Neural cell (in vitro differentiated cells): ENCODE measurements at regions not wholly inside any gene's neighbourhood (a gene's known extent, or its start where the extent isn't known, plus 50 kb on each side); places are given as distances from the start of the nearest gene placed in this dataset.

ENCODE experiments used
- H2AFZ ChIP-seq: fragments of 200-600, 300-800 bp; sonication (generic), shearing (Covaris generic); 2 replicates; pipeline ENCODE4 v1.6.0; 2014; ENCODE audit warnings: low read depth, mild to moderate bottlenecking, antibody characterized with exemption, low read length, moderate library complexity
- H3F3A ChIP-seq: fragments of 200-600 bp; shearing (Covaris generic); 2 replicates; pipeline ENCODE4 v1.6.1; 2016; ENCODE audit warnings: mild to moderate bottlenecking, moderate library complexity, mixed read lengths, antibody characterized with exemption, low read length; ENCODE audit not compliant: insufficient read depth, poor library complexity, severe bottlenecking
- H3K27ac ChIP-seq: fragments of 200-600, 300-800 bp; sonication (generic), shearing (Covaris generic); 2 replicates; pipeline ENCODE4 v1.5.1; 2014; ENCODE audit warnings: mild to moderate bottlenecking, low read length, moderate library complexity
- H3K27me3 ChIP-seq: fragments of 300-800, 200-600 bp; sonication (generic), shearing (Covaris generic); 2 replicates; pipeline ENCODE4 v1.6.0; 2014; ENCODE audit warnings: mild to moderate bottlenecking, low read depth, low read length, moderate library complexity; ENCODE audit not compliant: insufficient read depth
- H3K36me3 ChIP-seq: fragments of 300-800, 200-600 bp; sonication (generic), shearing (Covaris generic); 2 replicates; pipeline ENCODE4 v1.5.1; 2014; ENCODE audit warnings: mild to moderate bottlenecking, antibody characterized with exemption, low read length, moderate library complexity; ENCODE audit not compliant: insufficient read depth
- H3K4me2 ChIP-seq: fragments of 300-800, 200-600 bp; sonication (generic), shearing (Covaris generic); 2 replicates; pipeline ENCODE4 v1.6.0; 2014; ENCODE audit warnings: mild to moderate bottlenecking, low read length
- H3K4me3 ChIP-seq: fragments of 300-800, 200-600 bp; sonication (generic), shearing (Covaris generic); 2 replicates; pipeline ENCODE4 v1.5.1; 2014; ENCODE audit warnings: mild to moderate bottlenecking, low read length, moderate library complexity
- H3K79me2 ChIP-seq: fragments of 200-600 bp; shearing (Covaris generic); replicated peaks from 2 replicates; pipeline ENCODE4 v1.6.0; 2014; ENCODE audit warnings: mild to moderate bottlenecking, low read length, moderate library complexity; ENCODE audit not compliant: insufficient read depth
- H3K9ac ChIP-seq: fragments of 300-800, 200-600 bp; sonication (generic), shearing (Covaris generic); 2 replicates; pipeline ENCODE4 v1.6.1; 2016; ENCODE audit warnings: mild to moderate bottlenecking, low read length, mixed read lengths
- H3K9me2 ChIP-seq: fragments of 200-600 bp; shearing (Covaris generic); 2 replicates; pipeline ENCODE4 v1.6.1; 2016; ENCODE audit warnings: mild to moderate bottlenecking, low read length, mixed read lengths; ENCODE audit not compliant: insufficient read depth
- H3K9me3 ChIP-seq: fragments of 200-600, 300-800 bp; sonication (generic), shearing (Covaris generic); 2 replicates; pipeline ENCODE4 v1.6.1; 2016; ENCODE audit warnings: mild to moderate bottlenecking, mixed run types, low read length, moderate library complexity, mixed read lengths
- H4K20me1 ChIP-seq: fragments of 200-600 bp; shearing (Covaris generic); 2 replicates; pipeline ENCODE4 v1.6.1; 2016; ENCODE audit warnings: mild to moderate bottlenecking, mixed run types; ENCODE audit not compliant: insufficient read depth
- CTCF ChIP-seq: fragments of 450-650 bp; IDR thresholded peaks from 2 replicates; pipeline ENCODE4 v1.5.1; 2014; ENCODE audit warnings: antibody characterized with exemption, mild to moderate bottlenecking, moderate library complexity; ENCODE audit not compliant: poor library complexity, severe bottlenecking
- EP300 ChIP-seq: fragments of 450-650 bp; conservative IDR thresholded peaks from 2 replicates; pipeline ENCODE4 v1.6.1; 2014; ENCODE audit warnings: antibody characterized with exemption, mild to moderate bottlenecking, moderate library complexity; ENCODE audit not compliant: poor library complexity, severe bottlenecking
- EZH2 ChIP-seq: fragments of 200-600, 300-800 bp; shearing (Covaris generic), sonication (generic); IDR thresholded peaks from 2 replicates; pipeline ENCODE4 v1.6.1; 2014; ENCODE audit warnings: antibody characterized with exemption, low read length, borderline replicate concordance, mild to moderate bottlenecking; ENCODE audit not compliant: insufficient read depth, poor library complexity, severe bottlenecking
- MXI1 ChIP-seq: fragments of 450-650 bp; conservative IDR thresholded peaks from 2 replicates; pipeline ENCODE4 v1.6.1; 2014; ENCODE audit warnings: antibody characterized with exemption, mild to moderate bottlenecking; ENCODE audit not compliant: poor library complexity, severe bottlenecking
- POLR2AphosphoS5 ChIP-seq: IDR thresholded peaks from 2 replicates; pipeline ENCODE4 v1.6.1; 2012
- RAD21 ChIP-seq: fragments of 450-650 bp; conservative IDR thresholded peaks from 2 replicates; pipeline ENCODE4 v1.6.1; 2014; ENCODE audit warnings: antibody characterized with exemption, mild to moderate bottlenecking, moderate library complexity
- REST ChIP-seq: IDR thresholded peaks from 2 replicates; pipeline ENCODE4 v1.6.1; 2012; ENCODE audit warnings: borderline replicate concordance
- SMC3 ChIP-seq: fragments of 450-650 bp; conservative IDR thresholded peaks from 2 replicates; pipeline ENCODE4 v1.6.1; 2014; ENCODE audit warnings: antibody characterized with exemption, mild to moderate bottlenecking, moderate library complexity; ENCODE audit not compliant: poor library complexity
- TAF1 ChIP-seq: IDR thresholded peaks from 2 replicates; pipeline ENCODE4 v1.6.1; 2012; ENCODE audit warnings: low read depth

- Histone ChIP-seq H3K27me3 (no peaks in the 10 kb centered on the region), H3K9me3 (no peaks in the 10 kb centered on the region), H3K4me2 (no peak overlapping the region), H3K36me3 (no peaks in the 10 kb centered on the region), H3K79me2 (no peaks in the 10 kb centered on the region), H3K9me2 (no peaks in the 10 kb centered on the region), H3K9ac (no peak overlapping the region), H3F3A (no peaks in the 10 kb centered on the region), H2AFZ (no peak overlapping the region), H3K4me3 (no peak overlapping the region), H4K20me1 (no peaks in the 10 kb centered on the region), H3K27ac (no peak overlapping the region)
- TF ChIP-seq REST (no peak), POLR2AphosphoS5 (no peak), MXI1 (no peak), EZH2 (no peak), EP300 (no peak), TAF1 (no peak), RAD21 (no peak)
Measured at GRCh38 chr4:28558895-28559294, 1698.3 kb downstream of the STIM2 start.

GRCh38 chr4:28562913-28563312 is 1702.3 kb downstream of the STIM2 start:
- TF ChIP-seq POLR2AphosphoS5 (no peak), EP300 (no peak), EZH2 (no peak)
- H3K27me3 ChIP-seq: no peaks in the 10 kb centered on the region
- H3K9me3 ChIP-seq: peaks cover 6% of the 10 kb centered on the region

GRCh38 chr4:28565396-28565795 is 1704.8 kb downstream of the STIM2 start:
- Histone ChIP-seq H3K27me3 (no peaks in the 10 kb centered on the region), H3K9me3 (peaks cover 6% of the 10 kb centered on the region), H3K36me3 (no peaks in the 10 kb centered on the region), H3K4me3 (no peak overlapping the region), H2AFZ (no peak overlapping the region), H4K20me1 (no peaks in the 10 kb centered on the region), H3K27ac (no peak overlapping the region), H3K9me2 (no peaks in the 10 kb centered on the region), H3K4me2 (no peak overlapping the region), H3K9ac (no peak overlapping the region), H3F3A (no peaks in the 10 kb centered on the region), H3K79me2 (no peaks in the 10 kb centered on the region)
- TF ChIP-seq SMC3 (no peak), EZH2 (no peak), REST (no peak), POLR2AphosphoS5 (no peak), TAF1 (no peak), EP300 (no peak), MXI1 (no peak), RAD21 (no peak), CTCF (no peak)

More at GRCh38 chr4:28562913-28563312, 1702.3 kb downstream of the STIM2 start:
- H3K9me2 ChIP-seq: no peaks in the 10 kb centered on the region
- no peaks in the 10 kb centered on the region for H3K36me3 ChIP-seq
- H3K4me2 ChIP-seq: no peak overlapping the region
- H3K79me2 ChIP-seq: no peaks in the 10 kb centered on the region
- no peak overlapping the region for H3K4me3 ChIP-seq
- no peak overlapping the region for H3K9ac ChIP-seq
- H4K20me1 ChIP-seq: no peaks in the 10 kb centered on the region
- no peak overlapping the region for H3K27ac ChIP-seq
- H3F3A ChIP-seq: no peaks in the 10 kb centered on the region
- H2AFZ ChIP-seq: no peak overlapping the region
